K562 (cell line): ENCODE measurements at regions not wholly inside any gene's neighbourhood (a gene's known extent, or its start where the extent isn't known, plus 50 kb on each side); places are given as distances from the start of the nearest gene placed in this dataset.

ENCODE experiments used
- ADNP ChIP-seq: fragments of 200-800 bp; sonication (Bioruptor generic); IDR thresholded peaks from 2 replicates; pipeline ENCODE4 v1.6.1; 2016; ENCODE audit warnings: missing genetic modification characterization, missing compliant biosample characterization
- EP300 ChIP-seq: IDR thresholded peaks from 2 replicates; pipeline ENCODE4 v1.6.1; 2012; ENCODE audit warnings: low read length, improper control_type of control experiment
- MYC ChIP-seq, 2 experiments: fragments of 250-450 bp in 1 of 2; sonication (Bioruptor Pico) in 1 of 2; IDR thresholded peaks; 2 replicates each; pipeline versions ENCODE4 v1.5.1 to v1.6.1; 2012 to 2021; ENCODE audit warnings: low read depth in 2 of 2, borderline replicate concordance in 1 of 2, improper control_type of control experiment in 1 of 2, low read length in 1 of 2, mild to moderate bottlenecking in 1 of 2, moderate library complexity in 1 of 2
- NONO ChIP-seq, 2 experiments: fragments of 200-400 bp in 1 of 2; fragments of 450-650 bp in 1 of 2; formaldehyde crosslinking in 1 of 2; IDR thresholded peaks; 2 replicates each; pipeline ENCODE4 v1.6.1; 2017; ENCODE audit warnings: low read depth in 2 of 2, mild to moderate bottlenecking in 2 of 2, moderate library complexity in 2 of 2, low read length in 1 of 2
- POLR2A ChIP-seq: fragments of 450-650 bp; conservative IDR thresholded peaks from 2 replicates; pipeline ENCODE4 v1.6.1; 2016
- TEAD2 ChIP-seq: fragments of 450-650 bp; IDR thresholded peaks from 2 replicates; pipeline ENCODE4 v1.6.1; 2016; ENCODE audit warnings: missing genetic modification characterization, control low read depth, missing compliant biosample characterization
- ZFP1 ChIP-seq: fragments of 450-650 bp; formaldehyde crosslinking; IDR thresholded peaks from 2 replicates; pipeline ENCODE4 v1.4.0; 2020; ENCODE audit warnings: mild to moderate bottlenecking, mixed read lengths
- ZKSCAN3 ChIP-seq: fragments of 250-450 bp; sonication (Bioruptor Pico); IDR thresholded peaks from 2 replicates; pipeline ENCODE4 v1.4.0; 2020
- TF ChIP-seq, protein P1 (sequence below): sonication (generic); formaldehyde crosslinking; IDR thresholded peaks from 2 replicates; pipeline ENCODE4 v1.8.0; 2023; ENCODE audit warnings: mild to moderate bottlenecking, missing genetic modification reagents

DNA sequence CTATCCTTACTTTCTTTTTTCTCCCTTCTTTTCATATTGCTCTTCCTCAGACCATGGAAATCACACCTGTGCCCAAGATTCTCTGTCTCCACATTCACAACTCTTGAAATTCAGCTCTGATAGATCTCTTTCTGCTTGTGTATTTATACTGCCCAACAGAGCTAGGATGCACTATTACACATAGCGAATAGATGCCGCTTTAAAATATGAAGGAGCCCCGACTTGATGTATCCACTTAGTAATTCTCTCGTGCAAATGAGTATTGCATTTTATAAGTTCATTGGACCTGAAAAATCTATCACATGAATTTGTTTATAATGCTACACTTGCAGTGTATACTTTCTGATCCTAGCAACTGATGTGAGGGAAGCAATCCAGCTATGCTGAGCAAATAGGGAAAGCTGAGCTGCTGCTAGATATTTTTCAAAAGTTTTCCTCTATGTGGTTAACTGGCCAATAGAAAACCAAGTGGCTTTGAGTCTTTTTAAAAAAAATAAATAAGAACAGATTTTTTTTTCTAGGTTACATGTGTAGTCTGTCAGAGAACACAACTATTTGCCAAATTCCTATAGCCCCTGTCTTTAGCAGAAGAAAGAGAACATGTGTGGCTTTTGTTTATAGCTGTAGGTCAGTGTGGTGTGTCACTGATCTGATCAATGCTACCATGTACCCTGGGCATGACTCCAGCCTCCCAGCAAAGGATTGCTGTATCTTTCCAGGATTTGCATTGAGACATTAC is 64.3 kb upstream of the LEKR1 start:
- TF ChIP-seq ZKSCAN3 (CRISPR knock-in tag) (no peak), NONO (IDR thresholded peaks at IDR 0.05; ENCODE audit: low read depth in 2 of 2, low read length in 1 of 2) (no peak), TEAD2 (tag) (no peak), MYC (IDR thresholded peaks at IDR 0.05; ENCODE audit: low read depth, low read length) (no peak), MYC (CRISPR knock-in tag; IDR thresholded peaks at IDR 0.05; ENCODE audit: borderline replicate concordance, low read depth) (no peak), EP300 (no peak), ZFP1 (CRISPR knock-in tag) (no peak), POLR2A (no peak), ADNP (no peak)
- TF ChIP-seq, protein P1, sequence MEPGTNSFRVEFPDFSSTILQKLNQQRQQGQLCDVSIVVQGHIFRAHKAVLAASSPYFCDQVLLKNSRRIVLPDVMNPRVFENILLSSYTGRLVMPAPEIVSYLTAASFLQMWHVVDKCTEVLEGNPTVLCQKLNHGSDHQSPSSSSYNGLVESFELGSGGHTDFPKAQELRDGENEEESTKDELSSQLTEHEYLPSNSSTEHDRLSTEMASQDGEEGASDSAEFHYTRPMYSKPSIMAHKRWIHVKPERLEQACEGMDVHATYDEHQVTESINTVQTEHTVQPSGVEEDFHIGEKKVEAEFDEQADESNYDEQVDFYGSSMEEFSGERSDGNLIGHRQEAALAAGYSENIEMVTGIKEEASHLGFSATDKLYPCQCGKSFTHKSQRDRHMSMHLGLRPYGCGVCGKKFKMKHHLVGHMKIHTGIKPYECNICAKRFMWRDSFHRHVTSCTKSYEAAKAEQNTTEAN (CRISPR knock-in tag) = no peak
